GM19023 (cell line): ENCODE measurements at regions not wholly inside any gene's neighbourhood (a gene's known extent, or its start where the extent isn't known, plus 50 kb on each side); places are given as distances from the start of the nearest gene placed in this dataset.
"Not testable (repeated sequence)": the region's sequence is repeated elsewhere in the genome, so short reads cannot be mapped to it uniquely, and the experiment has no call there.

Experiments
- ATAC-seq: cut with Tn5 transposase; IDR thresholded peaks from one replicate; pipeline ENCODE4 v1.9.1; 2021; ENCODE audit warnings: mild to moderate bottlenecking, moderate library complexity; ENCODE audit not compliant: unreplicated experiment

DNA sequence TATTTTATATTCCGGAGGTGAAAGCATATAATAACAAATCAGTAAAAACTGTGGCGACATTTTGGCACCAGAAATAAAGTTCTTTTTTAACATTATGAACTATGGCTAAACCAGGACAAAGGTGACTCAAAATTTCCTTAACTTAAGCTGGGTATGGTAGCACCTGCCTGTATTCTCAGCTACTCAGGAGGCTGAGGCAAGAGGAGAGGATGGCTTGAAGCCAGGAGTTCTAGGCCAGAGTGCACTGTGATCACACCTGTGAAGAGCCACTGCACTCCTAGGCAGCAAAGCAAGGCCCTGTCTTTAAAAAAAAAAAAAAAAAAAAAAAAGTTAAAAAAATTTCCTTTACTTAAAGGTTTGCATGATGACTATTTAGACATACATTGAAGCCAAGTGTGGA lies 63.0 kb upstream of the KIF2A start:
- not testable (repeated sequence) for ATAC-seq

DNA sequence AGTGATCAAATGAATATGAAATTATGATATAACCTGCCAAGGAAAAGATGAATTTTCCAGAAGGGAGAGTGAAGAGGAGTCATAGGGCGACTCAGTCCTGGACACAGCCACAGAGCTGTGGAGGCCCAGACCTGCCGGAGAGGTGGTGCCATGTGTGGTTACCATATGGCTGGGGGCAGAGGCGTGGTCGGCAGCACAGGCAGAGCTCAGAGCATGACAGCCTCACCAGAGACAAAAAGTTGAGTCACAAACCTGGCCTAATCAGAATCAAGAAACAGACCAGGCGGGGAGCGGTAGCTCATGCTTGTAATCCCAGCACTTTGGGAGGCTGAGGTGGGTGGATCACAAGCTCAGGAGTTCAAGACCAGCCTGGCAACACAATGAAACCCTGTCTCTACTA lies 57.8 kb upstream of the KIF2A start:
- not testable (repeated sequence) for ATAC-seq

DNA sequence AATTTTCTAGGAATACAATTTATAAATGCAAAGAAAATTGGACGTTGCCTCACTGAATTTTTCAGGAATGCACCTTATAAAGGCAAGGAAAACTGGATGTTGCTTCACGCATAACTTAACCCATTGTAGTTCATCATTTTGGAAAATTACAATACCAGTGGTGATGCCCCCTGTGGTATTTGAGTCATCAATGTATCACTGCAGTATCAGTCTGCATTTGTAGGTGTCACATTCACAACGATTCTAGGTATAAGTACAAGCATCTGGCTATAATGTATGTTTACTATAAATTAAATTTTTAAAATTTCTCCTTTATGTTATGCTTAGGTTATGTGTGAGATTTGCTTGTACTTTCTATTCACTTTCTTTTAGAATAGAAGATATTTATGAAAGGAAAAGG lies 55.9 kb upstream of the KIF2A start:
- not testable (repeated sequence) for ATAC-seq

DNA sequence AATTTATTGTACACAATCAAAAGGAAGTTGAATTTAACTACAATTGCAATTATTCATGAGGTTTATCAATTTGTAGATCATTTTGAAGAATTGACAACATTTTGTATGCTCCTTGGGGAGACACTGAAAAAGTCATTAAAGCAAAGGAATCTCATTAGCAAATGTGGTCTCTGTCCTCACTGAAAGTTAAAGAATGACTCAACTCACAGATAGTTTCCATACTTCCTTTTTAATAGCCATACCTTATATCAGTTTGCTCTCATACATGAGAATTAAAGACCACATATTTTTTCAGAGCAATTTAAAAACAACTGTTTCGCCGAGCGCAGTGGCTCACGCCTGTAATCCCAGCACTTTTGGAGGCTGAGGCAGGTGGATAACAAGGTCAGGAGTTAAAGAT lies 55.1 kb upstream of the KIF2A start:
- ATAC-seq: not testable (repeated sequence)

DNA sequence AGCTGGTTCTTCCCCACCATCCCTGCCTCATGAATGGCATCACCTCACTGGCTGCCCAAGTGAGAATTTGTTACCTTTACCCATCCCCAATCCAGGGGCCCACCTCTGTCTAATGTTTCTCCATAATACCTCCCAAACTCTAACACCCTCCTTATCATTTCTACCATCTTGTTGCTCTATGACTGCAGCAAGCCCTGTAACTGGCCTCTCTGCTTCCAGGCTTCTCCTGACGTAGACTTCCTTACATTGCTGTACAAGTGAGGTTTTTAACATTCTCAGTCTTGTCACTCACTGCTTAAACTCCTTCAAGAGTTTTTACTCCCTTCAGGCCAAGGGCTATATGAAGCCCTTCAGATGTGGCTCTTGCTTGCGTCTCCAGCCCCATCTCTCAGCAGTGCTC lies 53.5 kb upstream of the KIF2A start:
- not testable (repeated sequence) for ATAC-seq

DNA sequence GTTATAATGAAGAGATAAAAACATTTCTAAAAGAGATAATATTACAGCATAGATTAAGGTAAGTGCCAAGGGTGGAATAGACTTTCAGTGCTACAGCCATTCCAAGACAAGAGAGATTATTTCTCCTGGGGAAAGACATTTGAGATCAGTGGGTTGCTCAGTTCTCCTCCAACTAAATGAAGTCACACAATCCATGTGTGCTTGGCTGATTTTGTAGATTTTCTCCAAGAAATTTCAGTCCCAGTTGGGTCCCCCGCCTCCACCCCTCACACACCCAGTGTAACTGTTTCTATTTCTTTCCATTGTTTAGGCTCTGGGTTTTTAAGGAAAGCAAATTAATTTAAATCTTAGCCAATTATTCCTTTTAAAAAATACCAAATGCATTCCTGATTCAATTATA lies 50.5 kb upstream of the KIF2A start:
- not testable (repeated sequence) for ATAC-seq

DNA sequence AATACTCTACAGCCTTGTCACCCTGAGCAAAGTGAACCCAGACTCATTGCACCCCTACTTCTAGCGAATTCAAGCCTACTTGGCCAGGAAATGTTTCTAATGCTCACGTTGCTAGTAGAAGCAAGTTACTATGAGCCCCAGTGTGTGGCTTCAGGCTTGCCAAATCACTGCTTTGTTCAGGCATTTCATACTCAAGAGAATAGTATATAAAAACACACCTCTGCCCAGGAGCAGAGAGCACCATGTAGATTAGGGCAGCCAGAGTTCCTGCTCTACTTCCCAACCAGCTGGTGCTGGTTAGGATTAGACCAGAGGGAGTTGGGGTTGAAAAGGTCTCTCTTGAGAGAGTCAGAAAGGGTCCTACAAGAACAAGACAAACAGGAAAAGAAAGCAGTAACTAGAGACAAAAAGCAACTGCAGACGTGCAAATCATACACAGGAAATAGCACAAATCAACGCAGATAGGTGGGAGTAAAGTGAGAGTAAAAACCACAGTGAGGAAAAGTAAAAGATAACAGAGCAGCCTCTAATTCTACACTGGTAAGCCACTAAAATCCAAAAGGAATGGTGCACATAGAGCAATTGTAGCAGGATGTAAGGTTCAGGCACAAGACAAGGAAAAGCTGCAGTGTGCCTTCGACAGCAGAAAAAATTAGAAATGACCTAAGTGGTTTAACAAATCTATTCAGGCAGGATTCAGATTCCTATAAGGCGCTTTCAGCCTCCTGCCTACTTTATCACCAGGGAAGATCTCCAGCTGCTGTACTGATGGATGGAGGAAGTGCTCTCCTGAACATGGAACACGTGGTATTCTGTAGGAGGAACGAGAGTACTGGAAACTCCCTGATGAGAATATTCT lies 49.6 kb upstream of the KIF2A start:
- ATAC-seq: peak; percentile 50
